C4-2B (cell line): ENCODE measurements at regions not wholly inside any gene's neighbourhood (a gene's known extent, or its start where the extent isn't known, plus 50 kb on each side); places are given as distances from the start of the nearest gene placed in this dataset.

Experiments used
- ZFX ChIP-seq: fragments of 450-650 bp; IDR thresholded peaks from 2 replicates; pipeline ENCODE4 v1.6.1; 2017
- TF ChIP-seq, protein P1 (sequence below): fragments of 450-650 bp; conservative IDR thresholded peaks from 2 replicates; pipeline ENCODE4 v1.5.1; 2017; ENCODE audit warnings: mild to moderate bottlenecking

- TF ChIP-seq, protein P1, sequence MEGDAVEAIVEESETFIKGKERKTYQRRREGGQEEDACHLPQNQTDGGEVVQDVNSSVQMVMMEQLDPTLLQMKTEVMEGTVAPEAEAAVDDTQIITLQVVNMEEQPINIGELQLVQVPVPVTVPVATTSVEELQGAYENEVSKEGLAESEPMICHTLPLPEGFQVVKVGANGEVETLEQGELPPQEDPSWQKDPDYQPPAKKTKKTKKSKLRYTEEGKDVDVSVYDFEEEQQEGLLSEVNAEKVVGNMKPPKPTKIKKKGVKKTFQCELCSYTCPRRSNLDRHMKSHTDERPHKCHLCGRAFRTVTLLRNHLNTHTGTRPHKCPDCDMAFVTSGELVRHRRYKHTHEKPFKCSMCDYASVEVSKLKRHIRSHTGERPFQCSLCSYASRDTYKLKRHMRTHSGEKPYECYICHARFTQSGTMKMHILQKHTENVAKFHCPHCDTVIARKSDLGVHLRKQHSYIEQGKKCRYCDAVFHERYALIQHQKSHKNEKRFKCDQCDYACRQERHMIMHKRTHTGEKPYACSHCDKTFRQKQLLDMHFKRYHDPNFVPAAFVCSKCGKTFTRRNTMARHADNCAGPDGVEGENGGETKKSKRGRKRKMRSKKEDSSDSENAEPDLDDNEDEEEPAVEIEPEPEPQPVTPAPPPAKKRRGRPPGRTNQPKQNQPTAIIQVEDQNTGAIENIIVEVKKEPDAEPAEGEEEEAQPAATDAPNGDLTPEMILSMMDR: no peak
- TF ChIP-seq ZFX: no peak
Measured at GRCh38 chr11:92008249-92008648, 216.4 kb upstream of the FAT3 start.
